ENCODE measurements at regions not wholly inside any gene's neighbourhood (a gene's known extent, or its start where the extent isn't known, plus 50 kb on each side); places are given as distances from the start of the nearest gene placed in this dataset.

- ATAC-seq (no peak), DNase-seq (no peak)
Measured at GRCh38 chr15:91678003-91678402, 175.5 kb upstream of the SLCO3A1 start.

- DNase-seq (no peak), ATAC-seq (no peak)
Measured at GRCh38 chr15:91679447-91679846, 174.1 kb upstream of the SLCO3A1 start.

- no peak for DNase-seq
- no peak for ATAC-seq
Measured at GRCh38 chr15:91685436-91685835, 168.1 kb upstream of the SLCO3A1 start.

GRCh38 chr15:91688811-91689210 lies 164.7 kb upstream of the SLCO3A1 start:
- DNase-seq = no peak
- ATAC-seq = no peak

GRCh38 chr15:91689377-91689776 lies 164.1 kb upstream of the SLCO3A1 start:
- ATAC-seq (no peak), DNase-seq (no peak)

GRCh38 chr15:91692596-91692995 lies 160.9 kb upstream of the SLCO3A1 start:
- DNase-seq = no peak
- no peak for ATAC-seq

GRCh38 chr15:91694131-91694830 lies 159.2 kb upstream of the SLCO3A1 start:
- DNase-seq = no peak
- ATAC-seq = no peak

- no peak for ATAC-seq
- no peak for DNase-seq
Measured at GRCh38 chr15:91694831-91695210, 158.7 kb upstream of the SLCO3A1 start.

- no peak for ATAC-seq
- DNase-seq = no peak
Measured at GRCh38 chr15:91695799-91696198, 157.7 kb upstream of the SLCO3A1 start.

GRCh38 chr15:91696981-91697380 lies 156.5 kb upstream of the SLCO3A1 start:
- no peak for DNase-seq
- ATAC-seq = no peak

GRCh38 chr15:91698241-91698640 lies 155.3 kb upstream of the SLCO3A1 start:
- ATAC-seq = no peak
- DNase-seq = no peak

- ATAC-seq = no peak
- DNase-seq = no peak
Measured at GRCh38 chr15:91699741-91700140, 153.8 kb upstream of the SLCO3A1 start.

GRCh38 chr15:91703274-91703673 lies 150.2 kb upstream of the SLCO3A1 start:
- DNase-seq (no peak), ATAC-seq (no peak)

GRCh38 chr15:91704343-91704742 lies 149.2 kb upstream of the SLCO3A1 start:
- DNase-seq (no peak), ATAC-seq (no peak)

- peak; percentile 84 for DNase-seq
- peak; percentile 98 for ATAC-seq
Measured at GRCh38 chr15:91706322-91707032, 147.0 kb upstream of the SLCO3A1 start.

GRCh38 chr15:91710080-91710698 lies 143.3 kb upstream of the SLCO3A1 start:
- peak; percentile 23 for ATAC-seq
- no peak for DNase-seq

- DNase-seq (no peak), ATAC-seq (no peak)
Measured at GRCh38 chr15:91711384-91712033, 142.0 kb upstream of the SLCO3A1 start.

- ATAC-seq (no peak), DNase-seq (no peak)
Measured at GRCh38 chr15:91712286-91712685, 141.2 kb upstream of the SLCO3A1 start.

GRCh38 chr15:91716536-91716935 lies 137.0 kb upstream of the SLCO3A1 start:
- DNase-seq = no peak
- ATAC-seq = no peak

GRCh38 chr15:91717811-91718210 lies 135.7 kb upstream of the SLCO3A1 start:
- DNase-seq = no peak
- ATAC-seq = no peak

GRCh38 chr15:91723959-91724358 lies 129.5 kb upstream of the SLCO3A1 start:
- no peak for ATAC-seq
- DNase-seq = no peak

GRCh38 chr15:91733661-91734060 lies 119.8 kb upstream of the SLCO3A1 start:
- no peak for ATAC-seq
- DNase-seq = no peak

Data from stimulated activated naive CD8-positive, alpha-beta T cell treated with anti-CD3 and anti-CD28 coated beads, Interleukin-15, Interleukin-2, amounts not matched to agents 100 U/mL and 50 U/mL, for 24 hours (primary cell).